ENCODE measurements at regions not wholly inside any gene's neighbourhood (a gene's known extent, or its start where the extent isn't known, plus 50 kb on each side); places are given as distances from the start of the nearest gene placed in this dataset.

DNA sequence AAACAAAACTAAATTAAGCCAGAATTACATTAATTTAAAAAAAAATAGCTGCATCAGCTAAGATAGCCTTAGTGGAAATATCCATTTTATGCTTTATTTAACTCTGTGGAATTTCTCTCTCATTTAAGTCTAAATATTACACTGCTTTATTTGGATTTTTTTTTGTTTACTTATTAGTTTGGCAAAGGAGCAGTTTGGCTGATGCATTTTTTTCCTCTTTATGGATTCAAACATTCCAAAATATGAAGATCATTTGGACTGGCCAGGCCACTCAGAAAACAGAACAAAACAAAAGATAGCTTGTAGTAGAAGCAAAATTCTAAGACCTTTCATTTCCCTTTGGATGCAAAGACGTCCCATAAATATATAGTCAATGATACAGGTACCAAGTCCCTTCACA is 707.3 kb upstream of the UBE2E2 start:
- no peak for DNase-seq

DNA sequence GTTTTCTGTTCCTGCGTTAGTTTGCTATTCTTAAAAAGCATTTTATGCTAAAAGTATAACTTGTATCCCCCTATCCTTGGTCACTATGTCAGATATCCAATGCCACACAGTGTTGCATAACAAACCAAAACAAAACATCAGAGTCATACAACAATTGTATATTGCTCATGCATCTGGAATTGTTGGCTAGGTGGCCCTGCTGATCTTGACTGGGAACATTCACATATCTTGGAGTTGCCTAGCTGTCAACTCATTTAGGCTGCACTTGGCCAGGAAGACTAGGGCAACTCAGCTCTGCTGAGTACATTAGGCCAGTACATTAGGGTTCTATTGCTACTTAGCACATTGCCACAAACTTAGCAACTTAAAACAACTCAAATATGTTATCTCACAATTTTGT is 706.5 kb upstream of the UBE2E2 start:
- DNase-seq, result no peak

DNA sequence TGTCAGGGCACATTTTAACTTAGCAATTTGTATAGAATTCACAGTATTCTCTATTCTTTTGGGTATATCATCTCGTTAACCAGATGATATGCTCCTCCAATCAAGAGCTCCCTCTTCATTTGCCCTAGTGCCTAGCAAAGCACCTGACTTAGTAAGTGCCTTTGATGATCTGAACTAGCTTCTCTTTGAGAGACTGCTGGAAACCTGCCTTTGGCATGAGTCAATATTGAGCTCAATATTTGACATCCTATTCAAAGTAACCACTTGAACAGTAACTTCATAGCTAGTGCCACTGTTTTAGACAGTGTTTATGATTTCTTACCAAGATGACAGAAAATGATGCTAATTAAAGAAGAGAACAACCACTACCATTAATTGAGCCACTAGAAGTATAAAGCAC is 696.3 kb upstream of the UBE2E2 start:
- no peak for DNase-seq

DNA sequence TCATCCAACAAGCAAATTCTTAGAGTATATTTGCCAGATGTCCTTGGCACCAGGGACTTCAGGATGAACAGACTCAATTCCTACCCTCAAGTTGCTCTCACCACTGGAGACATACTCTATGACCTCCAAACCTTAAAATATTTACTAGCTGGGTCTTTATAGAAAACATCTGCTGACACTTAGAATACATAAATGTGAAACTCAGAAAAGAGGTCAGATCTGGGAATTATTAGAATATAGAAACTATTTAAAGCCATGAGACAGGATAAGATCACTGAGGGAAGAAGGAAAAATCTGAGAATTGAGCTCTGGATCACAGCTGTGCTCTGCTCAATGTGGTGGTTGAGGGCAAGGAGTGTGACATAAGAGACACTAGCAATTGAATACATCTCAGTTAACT is 695.4 kb upstream of the UBE2E2 start:
- no peak for DNase-seq

DNA sequence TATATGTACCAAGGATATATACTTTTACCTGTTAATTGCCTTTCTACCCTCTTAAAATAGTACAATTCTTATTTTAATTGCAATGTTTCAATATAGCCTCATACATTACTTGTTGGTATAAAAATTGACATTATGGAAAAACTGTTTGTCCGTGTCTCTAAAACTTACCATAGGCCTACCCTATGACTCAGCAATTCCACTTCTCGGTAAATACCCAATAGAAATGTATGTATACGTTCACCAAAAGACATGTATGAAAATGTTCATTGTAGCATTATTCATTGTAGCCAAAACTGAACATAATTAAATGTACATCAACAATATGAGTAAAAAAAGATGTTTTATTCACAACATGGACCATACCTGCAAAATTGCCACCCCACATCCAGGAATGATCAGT is 679.2 kb upstream of the UBE2E2 start:
- no peak for DNase-seq

DNA sequence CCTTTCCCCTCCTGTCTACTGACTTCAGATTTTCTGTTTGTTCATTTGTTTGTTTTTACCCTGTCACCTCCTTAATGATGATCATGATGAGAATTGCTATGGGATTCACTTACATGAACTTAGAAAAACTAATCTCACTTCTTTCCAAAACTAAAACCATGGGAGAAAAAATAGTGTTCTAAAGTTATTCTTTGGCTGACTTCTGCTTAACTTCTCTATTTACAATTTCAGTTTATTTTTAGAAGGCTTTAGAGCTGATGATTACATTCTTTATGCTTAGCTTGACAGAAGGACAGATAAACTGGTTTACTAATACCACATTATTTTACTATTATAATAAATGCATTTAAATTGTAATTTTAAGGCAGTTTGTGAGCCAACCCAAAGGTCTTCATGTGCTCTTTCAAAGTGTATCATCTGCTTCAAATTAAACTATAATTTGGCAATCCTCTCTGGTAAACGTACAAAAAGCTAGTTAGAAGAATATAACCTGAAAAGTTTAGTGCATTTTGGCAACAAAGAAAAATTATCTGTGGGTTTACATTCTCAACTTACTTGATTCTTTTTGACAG is 676.8 kb upstream of the UBE2E2 start:
- no peak for DNase-seq

DNA sequence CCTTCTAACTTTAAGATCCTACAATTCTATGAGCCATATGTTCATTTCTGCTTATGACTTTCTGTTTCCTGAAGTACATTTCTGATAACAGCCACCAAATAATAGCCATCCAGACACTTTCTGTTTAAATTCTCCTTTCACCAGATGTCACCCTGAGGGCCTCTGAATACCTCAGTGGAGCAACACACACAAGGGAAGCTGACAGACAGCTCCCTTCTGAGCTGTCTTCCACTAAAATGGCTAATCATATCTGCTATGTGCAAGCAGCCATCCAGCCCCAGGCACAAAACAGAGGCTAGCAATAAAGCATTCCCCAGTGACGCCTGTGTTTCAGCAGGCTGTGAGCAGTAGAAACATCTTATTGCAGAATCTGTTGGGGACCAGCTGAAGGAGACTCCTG is 666.6 kb upstream of the UBE2E2 start:
- DNase-seq, result no peak

DNA sequence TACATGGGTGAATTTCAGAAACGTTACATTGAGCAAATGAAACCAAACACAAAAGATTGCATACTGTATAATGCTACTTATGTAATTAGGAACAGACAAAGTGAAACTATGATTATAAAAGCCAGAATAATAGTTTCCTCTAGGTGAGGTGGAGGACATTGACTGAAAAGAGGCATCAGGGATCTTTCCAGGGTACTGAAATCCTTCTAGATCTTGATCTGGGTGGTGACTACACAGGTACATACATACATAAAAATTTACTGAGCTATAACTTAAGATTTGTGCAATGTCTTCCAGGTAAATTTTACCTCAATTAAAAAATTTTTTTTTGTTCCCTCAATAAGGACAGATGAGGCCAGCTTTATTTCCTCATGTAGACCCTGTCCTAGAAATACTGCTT is 665.6 kb upstream of the UBE2E2 start:
- no peak for DNase-seq

DNA sequence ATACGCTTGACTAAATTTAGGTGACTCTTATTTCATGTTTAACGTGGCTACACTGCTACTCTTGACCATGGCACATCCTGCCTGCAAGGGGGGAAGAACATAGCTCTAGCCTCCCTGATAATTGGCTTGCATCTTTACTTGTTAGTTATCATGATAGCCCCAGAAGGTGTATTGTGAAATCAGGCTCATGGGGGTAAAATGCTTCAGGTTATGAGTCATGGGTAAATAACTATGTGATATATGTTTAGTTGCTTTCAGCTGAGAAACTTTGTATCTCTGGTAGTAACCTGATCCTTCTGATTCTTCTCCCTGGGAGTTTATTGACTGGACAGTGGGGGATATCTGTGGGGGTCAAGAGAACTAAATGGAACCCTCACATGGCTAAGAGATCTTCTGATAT is 660.8 kb upstream of the UBE2E2 start:
- no peak for DNase-seq

DNA sequence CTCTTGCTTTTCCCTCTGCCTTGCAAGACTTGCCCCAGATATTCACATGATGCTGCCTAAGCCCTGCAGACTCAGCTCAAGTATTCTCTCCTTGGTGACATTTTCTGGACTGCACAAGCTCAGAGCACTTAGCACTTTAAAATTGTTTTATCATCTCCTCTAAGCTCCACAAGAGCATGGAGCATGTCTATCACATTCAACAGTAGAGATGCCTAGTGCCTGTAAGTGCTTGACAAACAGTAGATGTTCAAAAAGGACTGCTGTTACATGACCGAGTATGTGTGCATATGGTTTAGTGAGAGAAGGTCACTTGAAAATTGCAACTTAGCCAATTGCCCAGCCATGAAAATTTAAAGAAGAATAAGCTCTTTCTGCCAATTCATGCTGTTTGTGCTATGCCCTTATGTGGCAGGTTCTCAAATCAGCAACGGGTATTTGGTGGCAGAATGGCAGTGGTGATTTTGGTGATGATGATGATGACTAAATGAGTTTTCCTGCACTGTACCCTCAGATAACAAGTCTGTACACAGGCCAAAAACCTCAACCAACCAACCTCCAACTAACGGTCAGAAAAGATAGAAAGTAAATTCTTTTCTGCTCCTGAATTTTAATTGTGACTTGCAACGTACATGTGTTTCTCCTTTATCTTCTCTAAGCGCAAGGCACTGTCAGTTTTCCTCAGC is 647.2 kb upstream of the UBE2E2 start:
- no peak for DNase-seq

DNA sequence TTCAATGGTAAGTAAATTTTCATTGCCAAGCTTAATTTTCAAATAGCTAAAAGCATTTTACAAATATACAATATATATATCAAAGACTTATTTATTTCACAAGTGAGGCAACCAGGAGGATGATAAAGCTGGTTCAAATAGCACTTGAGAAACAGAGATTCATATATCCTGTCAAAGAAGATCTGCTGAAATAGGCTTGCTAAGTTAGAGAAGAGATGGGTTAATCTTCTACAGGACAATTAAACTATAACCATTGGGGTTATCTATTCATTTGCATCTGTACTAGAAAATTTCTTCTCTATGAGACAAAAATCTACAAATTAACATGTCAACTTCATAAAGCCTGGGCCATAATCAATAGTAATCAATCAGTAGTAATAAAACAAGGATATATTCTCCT is 637.7 kb upstream of the UBE2E2 start:
- no peak for DNase-seq

DNA sequence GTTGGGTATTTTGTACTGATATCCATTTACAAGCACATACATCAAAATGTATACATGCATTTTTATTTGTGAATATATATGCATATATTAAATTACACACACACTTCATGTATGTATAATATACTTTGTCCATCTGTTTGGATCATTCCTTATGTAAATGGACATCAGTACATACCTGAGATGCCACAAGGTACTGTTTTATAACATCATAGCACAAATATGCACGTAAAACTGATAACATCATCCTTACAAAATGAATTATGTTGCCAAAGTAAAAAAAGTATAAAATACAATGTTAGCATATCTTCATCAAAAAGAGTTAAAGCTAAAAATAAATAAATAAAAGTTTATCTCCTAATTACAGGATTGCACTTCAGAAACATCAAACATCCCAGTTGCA is 634.8 kb upstream of the UBE2E2 start:
- DNase-seq, result no peak

DNA sequence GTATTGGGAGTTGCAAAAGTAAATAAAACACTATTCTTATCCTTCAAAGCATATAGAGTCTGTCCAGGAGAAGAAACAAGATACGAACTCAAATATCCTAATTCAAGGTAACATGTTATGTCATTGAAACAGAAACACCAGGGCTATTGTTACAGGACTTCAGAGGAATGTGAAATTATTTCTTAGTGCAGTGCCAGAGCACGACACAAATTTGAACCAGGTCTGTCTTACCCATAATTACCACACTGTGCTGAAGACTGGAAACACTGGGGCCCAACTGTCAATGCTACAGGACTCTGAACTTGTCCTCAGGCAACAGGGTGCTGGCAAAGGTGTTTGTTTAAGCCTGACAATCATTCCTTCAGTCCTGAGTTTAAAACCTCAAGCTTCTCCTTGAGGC is 633.6 kb upstream of the UBE2E2 start:
- DNase-seq, result no peak

DNA sequence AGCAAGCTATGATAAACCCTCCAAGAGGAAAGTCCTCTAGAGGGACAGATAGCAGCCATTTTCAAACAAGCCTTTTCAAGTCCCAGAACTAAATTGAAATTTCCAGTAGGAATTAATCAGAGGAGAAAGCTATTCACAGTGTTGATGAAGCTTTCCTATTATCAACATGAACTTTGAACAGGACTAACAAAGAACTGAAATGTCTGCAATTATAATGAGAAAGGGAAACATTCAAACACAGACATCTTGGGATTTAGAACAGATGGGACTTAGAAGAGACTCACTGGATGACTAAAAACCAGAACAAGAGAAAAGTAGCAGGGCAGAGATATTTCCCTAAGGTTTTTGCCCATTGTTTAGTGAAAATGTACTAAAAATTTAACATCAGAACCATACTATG is 622.1 kb upstream of the UBE2E2 start:
- DNase-seq, result no peak

DNA sequence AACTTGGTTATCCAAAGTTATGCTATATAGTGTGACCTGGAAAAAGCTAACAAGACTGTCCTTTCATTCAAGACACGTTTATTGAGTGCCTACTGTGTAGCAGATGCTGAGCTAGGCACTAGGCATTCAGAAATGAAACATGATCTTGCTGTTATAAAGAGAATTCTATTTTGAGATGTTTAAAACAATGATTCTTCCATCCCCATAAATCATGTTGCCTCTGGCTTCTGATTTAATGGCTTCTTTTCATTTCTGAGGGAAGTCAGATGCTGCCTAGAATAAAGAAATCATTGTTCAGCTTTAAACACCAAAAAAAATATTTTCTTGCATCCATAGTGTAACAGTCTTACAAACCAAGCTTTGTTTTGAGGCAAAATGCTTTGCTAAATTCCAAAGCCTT is 620.9 kb upstream of the UBE2E2 start:
- no peak for DNase-seq

DNA sequence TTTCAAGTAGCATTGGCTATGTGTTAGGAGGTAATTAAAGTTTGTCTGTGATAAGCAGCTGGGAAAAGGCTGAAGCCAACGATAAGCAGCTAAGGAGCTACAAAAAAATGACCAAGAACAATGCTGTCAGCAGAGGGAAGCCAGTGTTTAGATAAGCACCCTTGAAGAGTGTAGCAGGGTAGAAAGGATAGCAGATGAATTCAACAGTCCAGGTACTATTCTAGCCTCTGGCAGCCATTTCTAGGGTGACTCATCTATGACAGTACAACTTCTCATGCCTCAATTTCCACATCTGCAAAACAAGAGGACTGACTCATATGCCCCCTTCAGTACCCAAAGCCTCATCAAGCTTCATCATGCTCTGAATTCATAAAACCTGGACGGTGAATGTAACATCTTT is 617.6 kb upstream of the UBE2E2 start:
- DNase-seq, result no peak

DNA sequence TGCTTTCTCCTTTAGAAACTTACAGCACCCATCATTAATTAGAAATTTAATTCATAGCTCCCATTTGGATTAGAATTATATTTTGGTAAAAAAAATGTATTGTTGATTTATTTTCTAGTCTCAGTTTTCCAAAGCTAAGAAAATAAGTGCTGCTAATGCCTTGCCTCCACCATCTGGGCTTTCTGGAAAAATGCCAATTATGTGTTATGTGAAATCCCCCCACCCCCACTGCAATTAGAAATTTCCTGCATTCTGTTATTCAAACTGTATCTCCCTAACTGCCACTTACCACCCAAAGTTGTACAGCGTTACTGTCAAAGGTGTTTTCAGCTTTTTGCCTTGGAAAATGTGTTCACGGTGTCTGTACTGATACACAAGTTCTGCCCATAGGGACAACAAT is 617.2 kb upstream of the UBE2E2 start:
- no peak for DNase-seq

DNA sequence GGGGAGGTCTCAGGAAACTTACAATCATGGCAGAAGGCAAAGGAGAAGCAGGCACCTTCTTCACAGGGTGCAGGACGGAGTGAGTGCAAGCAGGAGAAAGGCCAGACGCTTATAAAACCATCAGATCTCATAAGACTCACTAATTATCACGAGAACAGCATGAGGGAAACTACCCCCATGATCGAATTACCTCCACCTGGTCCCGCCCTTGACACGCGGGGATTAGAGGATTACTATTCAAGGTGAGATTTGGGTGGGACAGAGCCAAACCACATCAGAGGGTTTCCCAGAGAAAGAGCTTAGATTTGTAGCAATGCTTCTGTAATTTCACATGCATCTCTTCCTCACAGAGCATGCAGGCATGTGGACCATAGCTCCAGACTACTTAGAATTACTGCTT is 615.7 kb upstream of the UBE2E2 start:
- no peak for DNase-seq

DNA sequence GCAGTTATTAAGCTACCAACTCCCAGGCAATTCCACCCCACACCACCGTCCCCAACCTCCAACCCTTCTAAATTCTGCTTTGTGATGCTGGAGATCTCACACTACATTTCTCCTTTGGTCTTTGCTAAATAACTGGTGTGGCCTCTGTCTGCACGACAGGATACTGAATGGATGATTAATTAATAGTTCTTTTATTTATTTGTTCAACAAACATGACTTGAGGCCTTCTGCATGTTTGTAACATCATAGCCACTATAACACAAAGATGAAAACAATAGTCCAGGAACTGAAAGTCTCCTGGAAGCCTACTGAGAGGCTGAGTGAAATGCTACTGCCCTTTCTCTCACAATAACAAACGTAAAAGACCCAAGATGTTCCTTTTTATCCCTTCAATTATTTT is 609.5 kb upstream of the UBE2E2 start:
- DNase-seq, result no peak

DNA sequence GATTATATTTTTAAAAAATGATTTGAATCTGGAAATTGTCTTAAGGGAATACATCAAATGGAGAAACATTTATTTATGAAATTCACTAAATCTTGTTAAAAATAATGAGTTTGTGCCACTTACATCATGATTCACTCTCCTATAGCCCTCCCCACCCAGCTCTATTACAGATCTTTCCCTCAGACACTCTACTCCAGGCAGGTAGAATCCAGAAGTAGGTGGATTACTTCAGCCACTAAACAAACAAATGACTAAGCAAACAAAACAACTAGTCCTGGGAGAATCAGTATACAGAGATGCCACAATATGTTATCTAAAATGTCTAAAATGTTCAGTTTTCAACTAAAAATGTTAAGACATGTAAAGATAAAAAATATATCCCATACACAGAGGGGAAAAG is 608.1 kb upstream of the UBE2E2 start:
- no peak for DNase-seq

DNA sequence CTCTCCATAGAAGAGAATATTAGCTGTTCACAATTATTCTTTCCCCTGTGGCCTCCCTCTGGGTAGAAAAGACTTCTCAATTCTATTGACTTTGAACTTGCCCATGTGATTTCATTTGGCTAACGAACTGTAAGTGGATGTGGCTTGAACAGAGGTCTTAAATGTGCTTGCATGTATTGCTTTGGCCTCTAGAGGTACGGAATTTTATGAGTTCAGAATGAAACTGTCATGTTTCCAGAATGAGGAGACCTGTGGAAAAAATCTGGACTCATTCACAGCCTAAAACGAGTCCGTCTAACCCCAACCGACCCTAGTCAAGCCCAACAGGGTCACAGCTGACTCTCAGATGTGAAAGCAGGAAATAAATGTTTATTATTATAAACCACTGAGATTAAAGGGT is 596.7 kb upstream of the UBE2E2 start:
- DNase-seq, result no peak

DNA sequence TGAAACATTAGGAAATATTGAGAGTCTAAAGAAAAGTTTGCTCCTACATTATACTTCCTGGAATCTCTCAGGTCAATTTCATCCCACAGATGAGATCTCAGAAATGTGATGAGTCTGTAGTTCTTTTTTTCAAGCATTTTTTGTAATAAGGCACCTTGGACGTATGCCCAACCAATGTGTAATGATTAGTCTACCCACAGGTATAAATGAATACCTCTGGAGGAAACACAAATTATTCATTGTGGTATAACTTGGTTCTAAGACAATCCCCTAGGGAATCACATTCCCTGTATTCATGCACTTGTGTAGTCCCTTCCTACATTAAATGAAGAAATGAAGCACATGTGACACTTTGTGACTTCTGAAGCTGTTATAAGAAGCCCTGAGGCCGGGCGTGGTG is 596.2 kb upstream of the UBE2E2 start:
- no peak for DNase-seq

DNA sequence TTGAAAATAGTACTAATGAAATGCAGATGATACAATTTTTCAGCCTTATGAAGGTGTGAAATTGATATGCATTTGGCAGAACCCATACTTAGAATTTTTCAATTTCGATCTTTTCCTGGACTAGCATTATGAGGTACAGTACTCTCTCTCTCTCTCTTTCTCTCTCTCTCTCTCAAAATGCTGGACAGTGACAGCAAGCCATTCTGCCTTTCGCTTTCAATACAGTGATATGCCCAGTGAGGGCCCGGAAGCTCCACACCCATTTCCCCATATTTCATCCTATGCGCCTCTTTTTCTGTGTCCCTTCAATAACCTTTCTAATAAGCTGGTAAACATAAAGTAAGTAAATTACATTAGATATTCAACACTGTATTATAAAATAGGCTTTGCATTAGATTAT is 595.0 kb upstream of the UBE2E2 start:
- no peak for DNase-seq

DNA sequence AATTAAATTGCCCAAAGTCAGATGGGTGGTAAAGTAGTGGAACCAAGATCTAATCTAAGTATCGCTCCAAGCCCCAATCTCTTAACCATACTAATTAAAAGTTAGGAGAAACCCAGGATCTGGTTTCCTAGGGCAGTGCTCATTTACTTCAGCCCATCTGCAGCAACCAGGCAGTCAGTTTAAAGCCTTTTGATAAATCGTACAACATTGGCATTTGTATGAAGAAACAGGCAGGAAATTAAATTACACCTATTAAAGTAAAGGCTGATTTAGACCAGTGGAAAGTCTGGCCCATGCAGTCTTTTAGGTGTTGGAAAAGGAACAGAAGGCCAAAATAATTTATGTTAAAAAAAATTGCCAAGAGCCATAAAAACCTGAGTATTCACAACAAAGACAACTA is 594.4 kb upstream of the UBE2E2 start:
- DNase-seq, result no peak

DNA sequence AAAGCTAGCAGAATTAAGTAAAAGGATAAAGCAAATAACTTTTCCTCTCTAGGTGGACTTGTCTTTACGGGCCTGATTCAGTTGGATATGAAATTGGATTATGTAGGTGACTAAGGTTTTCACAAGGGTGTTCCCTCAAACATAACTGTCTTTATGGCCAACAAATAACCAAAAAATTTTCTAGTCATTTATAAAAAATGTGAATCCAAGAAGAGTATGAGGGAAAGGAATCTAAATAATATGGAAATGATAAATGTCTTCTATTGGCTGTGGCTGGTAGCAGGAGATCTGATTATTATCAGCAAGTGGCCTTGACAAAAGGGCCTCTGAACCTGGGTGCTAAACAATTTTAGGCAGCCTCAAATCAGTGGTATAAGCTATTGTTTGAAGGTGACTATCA is 594.0 kb upstream of the UBE2E2 start:
- no peak for DNase-seq

DNA sequence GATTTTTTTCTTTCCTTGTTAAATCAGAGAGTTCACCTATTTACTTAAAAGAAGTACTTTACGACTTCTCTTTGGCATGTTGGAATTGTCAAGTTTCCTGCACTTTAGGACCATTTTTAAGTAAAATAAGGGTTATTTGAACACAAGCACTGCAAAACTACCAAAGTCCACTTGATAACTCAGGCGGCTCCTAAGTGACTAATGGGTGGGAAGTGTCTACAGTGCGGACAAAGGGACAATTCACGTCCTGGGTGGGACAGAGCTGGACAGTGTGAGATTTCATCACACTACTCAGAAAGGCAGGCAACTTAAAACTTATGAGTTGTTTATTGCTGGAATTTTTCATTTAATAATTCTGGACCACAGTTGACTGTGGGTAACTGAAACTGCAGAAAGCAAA is 590.2 kb upstream of the UBE2E2 start:
- DNase-seq, result no peak

All from activated T-cell treated with anti-CD3 and anti-CD28 coated beads, Interleukin-2, amount 50 U/mL, for 1 hour (primary cell).